ENCODE measurements at regions not wholly inside any gene's neighbourhood (a gene's known extent, or its start where the extent isn't known, plus 50 kb on each side); places are given as distances from the start of the nearest gene placed in this dataset.

- TF ChIP-seq CTCF (IDR thresholded peaks at IDR 0.05; ENCODE audit: low read depth, low read length, poor library complexity, severe bottlenecking) (no peak), EZH2phosphoT487 (IDR thresholded peaks at IDR 0.05; ENCODE audit: borderline replicate concordance, low read length) (no peak)
Measured at GRCh38 chr19:32202244-32202643, 143.2 kb upstream of the ZNF507 start.
